K562 (cell line): ENCODE measurements at regions not wholly inside any gene's neighbourhood (a gene's known extent, or its start where the extent isn't known, plus 50 kb on each side); places are given as distances from the start of the nearest gene placed in this dataset.

Experiments
- HOMEZ ChIP-seq: fragments of 250-450 bp; sonication (Bioruptor Pico); IDR thresholded peaks from 2 replicates; pipeline ENCODE4 v1.4.0; 2020; ENCODE audit warnings: mild to moderate bottlenecking, moderate library complexity
- TEAD1 ChIP-seq, 2 experiments: fragments of 450-650 bp in 1 of 2; sonication (generic) in 1 of 2; formaldehyde crosslinking; IDR thresholded peaks; 2 replicates each; pipeline versions ENCODE4 v1.4.0 to v1.8.0; 2020 to 2022; ENCODE audit warnings: mild to moderate bottlenecking in 2 of 2, missing genetic modification reagents in 1 of 2
- ZFX ChIP-seq: sonication (generic); formaldehyde crosslinking; IDR thresholded peaks from 2 replicates; pipeline ENCODE4 v1.8.0; 2022; ENCODE audit warnings: mild to moderate bottlenecking, missing genetic modification reagents, moderate library complexity

GRCh38 chr2:224103651-224104050 is 64.6 kb upstream of the SERPINE2 start:
- TF ChIP-seq HOMEZ (CRISPR knock-in tag) (no peak), TEAD1 (CRISPR knock-in tag; IDR thresholded peaks at IDR 0.05) (no peak), ZFX (CRISPR knock-in tag) (no peak)
